GM21576 (cell line): ENCODE measurements at regions not wholly inside any gene's neighbourhood (a gene's known extent, or its start where the extent isn't known, plus 50 kb on each side); places are given as distances from the start of the nearest gene placed in this dataset.
A peak's percentile ranks its signal among the peaks of the same experiment; 100 is the strongest.
"Not testable (repeated sequence)": the region's sequence is repeated elsewhere in the genome, so short reads cannot be mapped to it uniquely, and the experiment has no call there.

ENCODE experiments used
- ATAC-seq: cut with Tn5 transposase; IDR thresholded peaks from one replicate; pipeline ENCODE4 v1.9.1; 2021; ENCODE audit warnings: mild to moderate bottlenecking, moderate library complexity; ENCODE audit not compliant: unreplicated experiment

DNA sequence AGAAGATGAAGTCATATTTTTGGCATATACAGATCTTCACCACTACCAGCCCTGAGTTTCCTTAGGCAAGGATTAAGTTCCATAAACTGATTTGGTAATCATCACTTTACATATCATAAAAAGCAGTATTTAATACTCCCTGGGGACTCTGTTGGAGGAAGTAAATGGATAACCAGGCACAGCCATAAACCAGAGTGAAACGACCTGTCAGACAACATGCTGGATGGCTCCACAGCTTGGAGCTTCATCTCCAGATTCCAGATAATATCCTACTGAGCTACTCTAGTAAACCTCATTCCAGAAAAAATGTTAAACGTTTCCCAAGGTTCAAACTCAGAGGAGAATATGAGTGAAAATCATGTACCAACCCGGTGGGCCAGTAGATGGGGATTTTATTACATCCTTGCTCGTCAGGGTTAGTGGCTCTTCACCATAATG, 109.2 kb downstream of the BASP1 start:
- no peak for ATAC-seq

DNA sequence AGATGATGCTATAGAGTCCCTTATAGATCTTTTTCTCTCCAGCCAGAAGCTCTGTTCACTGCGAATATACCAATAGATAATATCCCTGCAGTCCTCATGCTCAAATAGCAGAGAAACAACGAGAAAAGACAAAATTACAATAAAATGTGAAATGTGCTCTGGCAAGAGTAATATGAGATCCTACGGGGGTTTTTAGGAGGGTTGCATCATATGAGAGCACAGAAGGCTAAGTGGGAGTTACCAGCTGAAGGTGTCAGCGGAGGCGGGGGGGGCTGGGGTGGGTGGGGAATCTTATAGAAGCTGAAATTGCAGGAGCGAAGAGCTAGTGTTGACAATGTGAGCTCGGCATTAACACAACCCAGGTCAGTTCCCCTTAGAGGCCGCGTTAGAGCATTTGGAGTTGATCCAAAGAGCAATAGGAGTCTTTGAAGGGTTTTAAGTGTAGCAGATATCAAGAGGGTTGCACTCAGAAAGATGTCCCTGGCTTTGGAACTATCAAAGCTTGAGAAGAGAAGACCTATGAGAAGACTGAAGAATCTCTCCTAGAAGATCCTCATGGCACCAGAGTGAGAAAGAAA, 109.7 kb downstream of the BASP1 start:
- no peak for ATAC-seq

DNA sequence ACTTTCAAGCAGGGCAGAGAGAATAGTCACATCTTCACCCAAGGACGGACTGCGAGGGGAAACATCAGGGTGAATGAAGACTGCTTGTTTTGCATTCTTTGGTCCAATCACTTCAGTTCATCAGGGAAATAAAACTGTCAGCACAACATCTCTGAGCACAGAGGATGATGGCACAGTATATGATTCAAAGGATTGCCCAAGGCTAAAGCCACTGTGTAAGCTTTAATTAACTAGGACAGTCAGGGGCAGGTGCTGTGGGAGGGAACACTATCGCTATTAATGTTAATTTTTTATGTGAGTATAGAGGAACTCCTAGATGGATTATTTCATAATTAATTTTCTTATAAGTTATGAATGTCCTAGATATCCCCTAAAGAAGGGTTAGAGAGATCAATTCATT, 112.1 kb downstream of the BASP1 start:
- ATAC-seq, result no peak

DNA sequence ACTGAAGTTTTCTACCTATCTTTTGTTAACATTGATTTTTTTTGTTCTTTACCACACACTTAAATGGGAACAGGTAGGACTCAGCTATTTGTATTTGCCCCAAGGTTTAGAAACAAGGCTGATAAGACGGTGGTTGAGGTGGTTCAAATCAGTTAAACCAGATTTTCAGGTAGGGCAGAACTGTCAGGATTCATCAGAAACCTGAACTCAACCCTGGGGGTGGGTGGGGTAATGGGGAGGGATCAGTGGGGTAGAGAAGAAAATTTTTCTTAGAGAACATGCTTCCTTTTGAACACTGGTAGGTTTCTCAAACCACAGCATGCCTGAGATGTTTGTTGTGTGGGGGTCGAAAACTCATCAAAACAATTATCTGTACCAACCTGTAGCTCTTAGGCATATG, 113.0 kb downstream of the BASP1 start:
- ATAC-seq, result no peak

DNA sequence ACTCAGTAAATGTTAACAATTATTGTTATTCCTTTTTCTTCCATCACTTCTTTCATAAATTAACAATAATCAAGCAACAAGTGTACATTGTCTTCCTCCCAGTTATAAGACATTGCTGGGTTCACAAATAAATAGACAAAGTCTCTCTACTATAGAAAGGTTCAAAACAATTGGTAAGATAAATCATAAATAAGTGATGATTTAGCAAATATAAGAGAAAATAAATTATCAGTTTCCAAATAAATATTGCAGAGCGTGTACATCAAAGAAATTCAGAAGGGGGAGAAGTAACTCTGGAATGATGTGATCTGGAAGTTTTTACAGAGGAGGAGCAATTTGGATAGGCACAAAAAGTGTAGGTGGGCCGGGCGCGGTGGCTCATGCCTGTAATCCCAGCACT, 114.2 kb downstream of the BASP1 start:
- ATAC-seq, result no peak

DNA sequence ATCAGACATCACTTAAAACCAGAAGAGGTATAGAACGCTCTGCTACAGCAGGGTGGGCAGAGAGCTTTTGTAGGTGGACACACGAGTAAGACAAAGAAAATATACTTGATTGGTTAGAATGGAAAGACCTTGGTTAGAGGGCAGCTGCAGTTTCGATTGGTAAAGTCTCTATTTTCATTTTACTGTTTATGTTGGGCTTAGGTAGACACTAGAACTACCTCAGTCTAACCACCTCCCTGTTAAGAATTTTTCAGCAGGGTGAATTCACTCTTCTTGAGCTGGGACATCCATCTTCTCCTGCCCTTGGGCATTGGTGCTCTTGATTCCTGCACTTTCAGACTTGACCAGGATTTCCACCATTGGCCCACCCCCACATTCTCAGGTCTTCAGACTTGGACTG, 116.3 kb downstream of the BASP1 start:
- ATAC-seq, result no peak

DNA sequence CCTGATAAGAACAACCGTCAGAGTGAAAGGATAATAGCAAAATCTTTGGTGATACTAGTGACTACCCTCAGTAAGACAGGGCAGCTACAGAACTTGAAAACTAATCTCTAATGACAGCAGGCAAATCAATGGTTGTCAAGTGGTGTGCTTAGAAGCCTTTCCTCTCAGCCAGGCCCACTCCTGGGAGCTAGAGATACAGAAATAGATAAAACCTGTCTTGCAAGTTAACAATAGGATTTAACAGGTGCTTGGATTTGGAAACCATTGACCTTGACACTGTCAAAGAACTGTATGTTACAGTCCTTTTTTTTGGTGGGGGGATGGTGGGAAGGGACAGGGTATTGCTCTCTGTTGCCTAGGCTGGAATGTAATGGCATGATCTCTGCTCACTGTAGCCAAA, 118.6 kb downstream of the BASP1 start:
- ATAC-seq, result no peak

DNA sequence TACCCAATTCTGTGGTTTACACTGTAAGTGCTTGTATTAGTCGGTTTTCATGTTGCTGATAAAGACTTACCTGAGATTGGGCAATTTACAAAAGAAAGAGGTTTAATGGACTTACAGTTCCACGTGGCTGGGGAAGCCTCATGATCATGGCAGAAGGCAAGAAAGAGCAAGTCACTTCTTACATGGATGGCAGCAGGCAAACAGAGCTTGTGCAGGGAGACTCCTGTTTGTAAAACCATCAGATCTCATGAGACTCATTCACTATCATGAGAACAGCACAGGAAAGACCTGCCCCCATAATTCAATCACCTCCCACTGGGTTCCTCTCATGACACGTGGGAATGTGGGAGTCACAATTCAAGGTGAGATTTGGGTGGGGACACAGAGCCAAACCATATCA, 119.3 kb downstream of the BASP1 start:
- not testable (repeated sequence) for ATAC-seq

DNA sequence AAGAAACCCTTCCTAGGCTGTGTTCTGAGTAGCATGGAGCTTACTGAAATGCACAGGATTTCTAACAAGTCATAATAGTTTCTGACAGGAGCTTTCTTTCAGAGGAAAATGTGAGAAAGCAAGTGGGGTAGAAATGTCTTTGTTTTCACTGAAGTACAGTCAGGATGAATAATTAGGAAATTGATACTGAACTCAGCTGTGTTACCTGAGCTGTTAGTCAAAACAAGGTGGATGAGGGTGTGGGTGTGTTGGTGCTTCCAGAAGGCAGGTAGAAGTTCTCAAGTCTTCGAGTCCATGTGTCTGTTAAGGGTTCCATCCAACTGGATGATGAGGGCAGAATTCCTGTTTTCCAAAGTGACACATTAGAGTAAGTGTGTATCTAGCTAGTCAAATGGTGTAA, 122.4 kb downstream of the BASP1 start:
- no peak for ATAC-seq

DNA sequence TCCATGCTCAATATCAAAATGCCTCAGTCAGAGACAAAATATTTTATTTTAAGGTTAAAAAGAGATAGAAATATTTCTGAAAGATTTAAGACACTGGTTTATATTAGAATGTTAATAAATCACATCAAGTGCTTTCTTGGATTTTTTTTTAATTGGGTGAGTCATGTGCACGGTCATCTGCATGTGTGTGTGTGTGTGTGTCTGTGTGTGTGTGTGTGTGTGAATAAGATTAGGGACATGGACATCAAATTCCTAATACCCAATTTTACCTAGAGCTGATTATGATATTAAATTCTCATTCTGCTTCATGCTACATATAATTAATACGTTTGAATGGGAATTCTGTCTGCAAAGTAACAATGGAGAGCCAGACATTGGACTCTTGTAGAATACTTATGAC, 122.9 kb downstream of the BASP1 start:
- no peak for ATAC-seq

DNA sequence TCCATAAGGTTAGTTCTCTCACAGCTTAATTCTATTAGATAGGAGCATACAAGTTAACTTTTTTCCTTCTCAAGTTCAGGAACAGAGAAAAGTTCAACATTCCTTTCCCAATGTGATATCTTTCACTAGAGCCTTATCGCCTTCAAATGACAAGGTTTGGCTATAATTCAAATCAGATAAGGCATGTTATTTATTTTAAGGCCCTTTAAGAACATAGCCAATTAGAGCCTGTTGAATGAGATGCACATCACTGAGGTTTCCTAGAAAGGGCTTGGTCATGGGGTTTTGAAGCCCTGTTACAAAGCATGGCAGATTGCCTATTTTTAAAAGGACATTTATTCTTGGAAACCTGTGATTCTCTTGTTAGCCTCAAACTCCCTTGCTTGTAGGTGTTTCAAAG, 123.4 kb downstream of the BASP1 start:
- no peak for ATAC-seq

DNA sequence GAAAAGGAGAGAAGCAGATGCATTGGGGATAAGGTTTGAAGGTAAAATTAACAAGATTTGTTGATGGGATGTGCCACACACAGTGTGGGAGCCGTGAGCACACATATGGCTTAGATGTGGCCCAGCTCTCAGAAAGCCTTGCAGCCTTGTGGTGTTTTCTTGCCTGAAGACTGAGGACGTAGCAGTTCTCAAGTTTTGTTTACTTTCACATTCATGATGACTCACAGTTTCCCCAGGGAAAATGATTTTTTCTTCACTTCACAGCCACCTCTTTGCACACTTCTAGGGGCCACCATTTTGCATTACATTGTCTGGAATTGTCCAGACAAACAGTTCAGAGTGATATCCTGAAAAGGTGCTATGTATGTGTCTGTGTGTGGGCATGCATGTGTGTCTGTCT, 126.2 kb downstream of the BASP1 start:
- ATAC-seq, result peak; percentile 96

DNA sequence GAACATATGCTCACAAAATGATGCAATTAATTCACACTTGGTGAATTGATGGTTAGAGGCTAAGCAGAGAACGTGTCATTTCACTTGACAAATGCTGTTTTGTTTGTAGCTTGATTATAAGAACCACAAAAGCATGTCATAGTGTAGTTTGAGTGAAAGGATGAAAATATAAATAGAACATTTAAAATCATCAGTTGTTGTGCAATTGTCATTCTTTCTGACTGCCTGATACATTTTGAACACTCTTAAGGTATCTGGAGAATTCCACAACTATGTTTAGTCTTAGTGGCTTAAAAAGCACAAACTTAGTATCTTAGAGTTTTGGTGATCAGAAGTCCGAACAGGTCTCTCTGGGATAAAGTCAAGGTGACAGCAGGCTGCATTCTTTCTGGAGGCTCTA, 129.4 kb downstream of the BASP1 start:
- no peak for ATAC-seq

DNA sequence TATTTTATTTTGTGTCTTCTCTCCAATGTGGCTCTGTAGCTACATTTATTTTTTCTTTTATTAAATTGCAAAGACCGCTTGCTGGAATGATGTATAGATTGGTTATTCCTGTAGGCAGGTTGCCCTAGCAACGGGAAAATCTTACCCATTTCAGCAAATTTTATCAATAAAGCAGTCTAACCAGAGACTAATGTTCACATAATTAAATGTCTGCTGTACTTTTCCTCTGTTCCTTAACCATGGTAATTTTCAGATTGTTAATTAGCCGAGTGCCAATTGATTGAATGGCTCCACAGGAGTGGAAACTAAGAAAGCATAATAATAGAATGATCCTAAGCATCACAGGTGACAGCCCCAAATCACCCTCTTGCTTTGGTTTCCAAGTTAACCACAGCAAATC, 134.8 kb downstream of the BASP1 start:
- ATAC-seq, result no peak

DNA sequence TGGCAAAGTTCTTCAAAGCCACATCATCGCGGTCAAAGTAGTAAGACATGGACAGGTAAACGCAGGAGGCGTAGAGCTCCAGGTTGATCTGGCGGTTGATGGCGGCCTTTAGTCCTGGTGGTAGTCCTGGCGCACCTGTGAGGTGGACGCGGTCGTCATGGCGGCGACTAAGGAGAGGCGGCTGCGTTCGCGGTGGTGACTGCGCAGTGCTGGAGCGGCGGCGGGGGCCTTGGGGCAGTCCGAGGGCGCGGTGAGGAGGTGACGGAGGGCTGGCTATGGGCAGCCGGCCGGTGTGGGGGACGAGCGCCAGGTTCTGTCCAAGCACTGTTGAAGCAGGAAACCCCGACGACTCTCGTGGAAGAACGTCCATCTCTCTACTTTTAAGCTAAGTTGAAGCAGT, 136.8 kb downstream of the BASP1 start:
- no peak for ATAC-seq

DNA sequence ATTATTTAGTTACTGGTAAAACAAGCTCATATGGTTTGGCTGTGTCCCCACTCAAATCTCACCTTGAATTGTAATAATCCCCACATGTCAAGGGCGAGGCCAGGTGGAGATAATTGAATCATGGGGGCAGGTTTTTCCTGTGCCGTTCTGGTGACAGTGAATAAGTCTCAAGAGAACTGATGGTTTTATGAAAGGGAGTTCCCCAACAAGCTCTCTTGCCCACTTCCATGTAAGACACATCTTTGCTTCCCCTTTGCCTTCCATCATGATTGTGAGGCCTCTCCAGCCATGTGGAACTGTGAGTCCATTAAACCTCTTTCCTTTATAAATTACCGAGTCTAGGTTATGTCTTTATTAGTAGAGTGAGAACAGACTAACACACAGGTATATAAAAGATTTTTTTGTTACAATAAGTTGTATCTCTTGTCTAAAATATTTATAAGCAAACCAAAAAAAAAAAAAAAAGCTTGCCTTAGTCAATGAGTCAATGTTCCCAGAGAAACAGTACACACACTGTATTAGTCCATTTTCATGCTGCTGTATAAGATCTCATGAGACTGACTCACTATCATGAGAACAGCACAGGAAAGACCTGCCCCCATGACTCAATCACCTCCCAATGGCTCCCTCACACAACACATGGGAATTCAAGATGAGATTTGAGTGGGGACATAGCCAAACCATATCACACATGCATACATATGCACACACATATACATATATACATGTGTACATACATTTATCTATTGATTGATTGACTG, 138.3 kb downstream of the BASP1 start:
- ATAC-seq, result no peak

DNA sequence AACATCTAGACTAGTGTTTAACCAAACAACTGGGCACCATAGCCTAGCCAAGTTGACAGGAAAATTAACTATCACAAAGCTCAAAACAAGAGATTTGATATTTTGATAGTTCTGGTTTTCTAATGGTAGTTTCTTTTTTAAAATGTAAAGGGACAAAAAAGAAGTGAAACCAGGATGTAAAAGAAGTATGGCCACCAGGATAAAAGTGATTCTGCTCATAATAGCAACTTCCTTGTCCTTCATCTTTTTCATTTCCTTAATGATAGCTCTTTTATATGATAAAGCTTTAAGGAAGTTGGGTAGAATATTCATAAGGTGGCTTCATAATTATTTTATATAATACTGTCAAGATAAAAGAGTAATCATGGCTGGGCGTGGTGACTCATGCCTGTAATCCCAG, 139.1 kb downstream of the BASP1 start:
- ATAC-seq, result no peak

DNA sequence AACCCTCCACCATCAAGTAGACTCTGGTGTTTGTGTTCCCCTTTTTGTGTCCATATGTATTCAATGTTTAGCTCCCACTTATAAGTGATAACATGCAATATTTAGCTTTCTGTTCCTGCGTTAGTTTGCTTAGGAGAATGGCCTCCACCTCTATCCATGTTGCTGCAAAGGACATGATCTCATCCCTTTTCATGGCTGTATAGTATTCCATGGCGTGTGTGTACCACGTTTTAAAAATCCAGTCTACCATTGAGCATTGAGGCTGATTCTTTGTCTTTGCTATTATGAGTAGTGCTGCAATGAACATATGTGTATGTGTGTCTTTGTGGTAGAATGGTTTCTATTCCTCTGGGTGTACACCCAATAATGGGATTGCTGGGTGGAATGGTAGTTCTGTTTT, 140.1 kb downstream of the BASP1 start:
- no peak for ATAC-seq

DNA sequence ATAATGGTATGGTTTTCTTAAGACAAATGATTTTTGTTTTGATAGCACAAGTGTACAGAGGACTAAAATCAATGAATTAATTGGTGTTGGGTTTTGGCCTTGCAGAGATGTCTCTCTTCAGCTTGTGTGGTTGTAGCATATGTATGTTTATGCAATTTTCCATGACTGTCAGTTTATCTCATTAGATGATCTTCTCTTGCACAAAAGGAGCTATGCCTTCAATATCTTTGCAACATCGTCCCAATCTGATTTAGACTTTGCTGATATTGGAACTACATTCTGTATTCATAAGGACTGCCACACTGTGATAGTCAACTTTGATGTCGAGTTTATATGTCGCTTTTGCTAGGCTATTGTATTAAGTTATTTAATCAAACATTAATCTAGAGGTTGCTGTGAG, 140.0 kb upstream of the TAF11L2 start:
- ATAC-seq, result no peak

DNA sequence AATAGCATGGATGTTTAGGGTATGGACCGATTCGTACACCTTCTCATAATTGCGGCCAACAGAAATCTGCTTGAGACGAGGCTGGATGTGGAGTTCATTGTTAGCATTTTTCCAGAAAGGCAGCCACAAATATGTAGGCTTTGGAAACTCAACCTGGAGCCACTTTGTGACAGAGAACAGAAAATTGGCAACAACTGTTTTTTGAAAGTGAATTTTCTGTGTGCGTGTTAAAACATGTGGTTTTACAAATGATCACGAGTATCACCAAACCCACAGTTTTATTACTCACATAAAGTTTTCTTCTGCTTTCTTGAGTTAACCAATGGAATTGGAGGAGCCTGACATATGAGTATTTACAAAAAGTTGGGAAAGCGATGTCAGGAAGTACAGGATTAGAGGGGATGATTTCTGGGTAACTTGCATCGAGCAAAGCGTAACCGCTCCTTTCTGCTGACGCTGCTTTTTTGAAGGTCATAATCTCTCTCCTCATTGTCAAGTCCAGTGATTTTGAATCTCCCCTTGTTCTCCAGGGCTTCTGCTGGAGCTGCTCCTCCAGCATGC, 138.5 kb upstream of the TAF11L2 start:
- no peak for ATAC-seq

DNA sequence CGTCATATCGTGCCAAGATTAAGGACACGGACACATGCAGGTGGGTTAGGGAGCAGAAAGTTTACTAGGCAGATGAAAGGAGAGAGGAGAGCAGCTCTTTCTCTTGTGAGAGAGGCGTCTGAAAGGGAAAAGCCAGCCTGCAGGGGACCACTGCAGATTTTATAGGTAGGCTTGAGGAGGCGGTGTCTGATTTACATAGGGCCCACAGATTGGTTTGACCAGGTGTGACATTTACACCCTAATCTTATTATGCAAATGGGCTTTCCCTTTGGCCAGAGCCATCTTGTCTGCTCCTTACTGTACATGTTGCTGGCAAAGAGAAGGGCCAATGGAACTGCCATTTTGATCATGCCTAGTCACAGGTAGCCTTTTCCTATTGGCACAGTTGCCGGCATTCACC, 137.2 kb upstream of the TAF11L2 start:
- ATAC-seq, result no peak

DNA sequence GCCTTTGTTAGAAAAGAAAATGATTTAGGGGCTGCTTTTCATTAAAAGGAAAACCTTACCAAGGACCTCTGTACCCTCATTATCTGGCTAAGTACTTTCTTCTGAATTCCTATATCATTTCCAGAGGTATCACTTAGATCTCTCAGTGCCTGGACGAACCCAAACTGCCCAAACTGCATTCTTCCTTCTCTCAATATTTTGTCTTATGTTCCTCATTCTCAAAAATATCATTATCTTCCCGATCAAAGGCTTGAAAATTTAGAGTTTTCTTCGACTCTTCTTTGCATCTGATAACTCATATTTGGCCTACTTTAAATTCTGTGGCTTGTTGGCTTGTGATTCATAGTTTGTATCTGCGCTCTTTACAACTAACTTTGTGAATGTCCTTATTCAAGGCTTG, 136.7 kb upstream of the TAF11L2 start:
- ATAC-seq, result no peak
